Astrocyte (in vitro differentiated cells and primary cell): ENCODE measurements at regions not wholly inside any gene's neighbourhood (a gene's known extent, or its start where the extent isn't known, plus 50 kb on each side); places are given as distances from the start of the nearest gene placed in this dataset.

ENCODE experiments used
- DNase-seq: peaks from one replicate; pipeline ENCODE4 v3.0.0-alpha.2; 2010; ENCODE audit warnings: low read depth
- FAIRE-seq: peaks from 2 replicates; lab custom pipeline; 2011; peaks lifted over from hg19 to GRCh38; lab: Jason Lieb, UNC
- H2AFZ ChIP-seq: 2 replicates; pipeline ENCODE4 v1.6.0; 2012; ENCODE audit warnings: low read depth, low read length, inconsistent platforms
- H3K27ac ChIP-seq: 2 replicates; pipeline ENCODE4 v1.5.1; 2011; ENCODE audit warnings: low read depth, low read length, inconsistent platforms
- H3K27me3 ChIP-seq: 2 replicates; pipeline ENCODE4 v1.6.0; 2011; ENCODE audit warnings: low read length, inconsistent platforms; ENCODE audit not compliant: insufficient read depth
- H3K36me3 ChIP-seq: 2 replicates; pipeline ENCODE4 v1.5.1; 2011; ENCODE audit warnings: low read length, inconsistent platforms; ENCODE audit not compliant: insufficient read depth
- H3K4me1 ChIP-seq: 2 replicates; pipeline ENCODE4 v1.5.1; 2011; ENCODE audit warnings: low read length, inconsistent platforms; ENCODE audit not compliant: insufficient read depth
- H3K4me2 ChIP-seq: 2 replicates; pipeline ENCODE4 v1.6.0; 2012; ENCODE audit warnings: low read length, inconsistent platforms
- H3K4me3 ChIP-seq: 2 replicates; pipeline ENCODE4 v1.5.1; 2011; ENCODE audit warnings: low read depth, mild to moderate bottlenecking, low read length, inconsistent platforms; ENCODE audit not compliant: insufficient read depth
- H3K79me2 ChIP-seq: 2 replicates; pipeline ENCODE4 v1.6.0; 2012; ENCODE audit warnings: mild to moderate bottlenecking, low read length, inconsistent platforms; ENCODE audit not compliant: insufficient read depth
- H3K9ac ChIP-seq: 2 replicates; pipeline ENCODE4 v1.6.0; 2012; ENCODE audit warnings: mild to moderate bottlenecking, low read length, inconsistent platforms
- H3K9me3 ChIP-seq: 2 replicates; pipeline ENCODE4 v1.5.1; 2012; ENCODE audit warnings: low read depth, mild to moderate bottlenecking, low read length, inconsistent platforms; ENCODE audit not compliant: insufficient read depth
- H4K20me1 ChIP-seq: 2 replicates; pipeline ENCODE4 v1.6.0; 2012; ENCODE audit warnings: low read length, inconsistent platforms; ENCODE audit not compliant: insufficient read depth
- H3K27ac Mint-ChIP-seq: one replicate; pipeline ENCODE4 v1.8.0; 2021; ENCODE audit warnings: mild to moderate bottlenecking, mixed read lengths; ENCODE audit not compliant: unreplicated experiment
- H3K27me3 Mint-ChIP-seq: one replicate; pipeline ENCODE4 v1.8.0; 2021; ENCODE audit warnings: low read depth, mixed read lengths; ENCODE audit not compliant: unreplicated experiment
- H3K36me3 Mint-ChIP-seq: one replicate; pipeline ENCODE4 v1.8.0; 2021; ENCODE audit warnings: low read depth, mixed read lengths; ENCODE audit not compliant: unreplicated experiment
- H3K4me1 Mint-ChIP-seq: one replicate; pipeline ENCODE4 v1.8.0; 2021; ENCODE audit warnings: low read depth, mixed read lengths; ENCODE audit not compliant: unreplicated experiment
- H3K4me3 Mint-ChIP-seq: one replicate; pipeline ENCODE4 v1.8.0; 2021; ENCODE audit warnings: mild to moderate bottlenecking, moderate library complexity, mixed read lengths; ENCODE audit not compliant: unreplicated experiment
- H3K9me3 Mint-ChIP-seq: one replicate; pipeline ENCODE4 v1.8.0; 2021; ENCODE audit warnings: mild to moderate bottlenecking, mixed read lengths; ENCODE audit not compliant: unreplicated experiment
- EZH2 ChIP-seq: IDR thresholded peaks from 2 replicates; pipeline ENCODE4 v1.6.1; 2012; ENCODE audit warnings: mild to moderate bottlenecking, low read length, inconsistent platforms; ENCODE audit not compliant: insufficient read depth
- TF ChIP-seq, protein P1 (sequence below): IDR thresholded peaks from 2 replicates; pipeline ENCODE4 v1.5.1; 2011; ENCODE audit warnings: low read depth, mild to moderate bottlenecking, inconsistent platforms, low read length, moderate library complexity; ENCODE audit not compliant: insufficient read depth

DNA sequence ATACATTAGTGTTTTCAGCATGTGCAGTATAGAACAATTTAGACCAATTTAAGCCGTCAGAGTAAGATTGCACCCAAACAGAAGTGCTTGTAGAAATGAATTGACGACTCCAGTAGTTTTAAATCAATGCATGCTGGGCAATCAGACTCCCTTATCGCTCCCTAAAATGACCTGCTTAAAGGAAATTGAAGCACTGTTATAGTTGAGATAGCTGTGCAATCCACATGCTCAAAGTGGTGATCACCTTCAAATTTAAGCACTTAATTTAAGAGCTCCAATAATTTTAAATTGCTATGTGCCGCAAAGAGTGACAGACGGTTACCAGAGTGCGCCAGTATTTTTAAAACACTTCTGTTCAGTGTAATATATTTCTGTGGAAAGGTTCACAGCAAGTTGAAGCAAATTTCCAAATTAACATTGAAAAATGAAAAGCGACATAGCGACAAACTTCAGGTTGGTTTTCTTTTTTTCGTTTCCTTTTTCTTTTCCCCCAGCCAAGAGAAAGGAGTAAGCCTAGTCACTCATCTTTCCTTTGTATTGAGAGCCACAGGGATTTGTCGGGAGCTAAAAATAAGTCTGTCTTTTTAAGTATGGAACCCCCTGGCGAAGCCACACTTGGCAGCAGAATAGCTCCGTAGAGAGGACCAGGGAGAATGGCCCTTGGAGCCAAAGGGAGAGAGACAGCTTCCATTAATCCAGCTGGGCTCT is 436.4 kb upstream of the RBMS3 start:
- H4K20me1 ChIP-seq = no peaks in the 10 kb centered on the region
- H3K36me3 Mint-ChIP-seq = no peaks in the 10 kb centered on the region
- no peaks in the 10 kb centered on the region for H3K4me1 ChIP-seq
- H2AFZ ChIP-seq = no peak overlapping the region
- no peaks in the 10 kb centered on the region for H3K79me2 ChIP-seq
- H3K4me2 ChIP-seq = no peak overlapping the region
- no peaks in the 10 kb centered on the region for H3K9me3 Mint-ChIP-seq
- no peaks in the 10 kb centered on the region for H3K9me3 ChIP-seq
- H3K27me3 ChIP-seq = no peaks in the 10 kb centered on the region
- TF ChIP-seq, protein P1, sequence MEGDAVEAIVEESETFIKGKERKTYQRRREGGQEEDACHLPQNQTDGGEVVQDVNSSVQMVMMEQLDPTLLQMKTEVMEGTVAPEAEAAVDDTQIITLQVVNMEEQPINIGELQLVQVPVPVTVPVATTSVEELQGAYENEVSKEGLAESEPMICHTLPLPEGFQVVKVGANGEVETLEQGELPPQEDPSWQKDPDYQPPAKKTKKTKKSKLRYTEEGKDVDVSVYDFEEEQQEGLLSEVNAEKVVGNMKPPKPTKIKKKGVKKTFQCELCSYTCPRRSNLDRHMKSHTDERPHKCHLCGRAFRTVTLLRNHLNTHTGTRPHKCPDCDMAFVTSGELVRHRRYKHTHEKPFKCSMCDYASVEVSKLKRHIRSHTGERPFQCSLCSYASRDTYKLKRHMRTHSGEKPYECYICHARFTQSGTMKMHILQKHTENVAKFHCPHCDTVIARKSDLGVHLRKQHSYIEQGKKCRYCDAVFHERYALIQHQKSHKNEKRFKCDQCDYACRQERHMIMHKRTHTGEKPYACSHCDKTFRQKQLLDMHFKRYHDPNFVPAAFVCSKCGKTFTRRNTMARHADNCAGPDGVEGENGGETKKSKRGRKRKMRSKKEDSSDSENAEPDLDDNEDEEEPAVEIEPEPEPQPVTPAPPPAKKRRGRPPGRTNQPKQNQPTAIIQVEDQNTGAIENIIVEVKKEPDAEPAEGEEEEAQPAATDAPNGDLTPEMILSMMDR = no peak
- no peak for TF ChIP-seq EZH2
- no peaks in the 10 kb centered on the region for H3K27me3 Mint-ChIP-seq
- H3K4me3 Mint-ChIP-seq = no peak overlapping the region
- no peak overlapping the region for H3K9ac ChIP-seq
- H3K36me3 ChIP-seq = no peaks in the 10 kb centered on the region
- H3K4me3 ChIP-seq = no peak overlapping the region
- H3K27ac Mint-ChIP-seq = no peak overlapping the region
- H3K4me1 Mint-ChIP-seq = peaks cover 3% of the 10 kb centered on the region
- FAIRE-seq = no peak
- no peak for DNase-seq
- no peak overlapping the region for H3K27ac ChIP-seq

DNA sequence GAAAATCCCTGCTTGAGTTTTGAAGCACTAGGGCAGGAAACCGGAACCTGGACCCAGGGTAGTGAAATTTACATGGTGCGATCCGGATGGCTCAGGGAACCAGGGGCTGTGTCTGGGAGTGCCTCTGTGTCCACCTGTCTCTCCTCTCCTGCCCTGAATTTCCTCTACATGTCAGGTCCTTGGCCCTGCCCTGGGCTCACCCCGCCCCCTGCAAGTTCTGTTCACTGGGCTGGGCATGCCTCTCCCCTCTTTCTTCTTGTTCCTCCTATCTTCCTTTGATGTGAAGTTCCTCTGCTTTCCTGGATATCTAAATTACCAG is 435.9 kb upstream of the RBMS3 start:
- Mint-ChIP-seq H3K27me3 (no peaks in the 10 kb centered on the region), H3K4me3 (no peak overlapping the region), H3K27ac (no peak overlapping the region), H3K4me1 (peaks cover 3% of the 10 kb centered on the region), H3K36me3 (no peaks in the 10 kb centered on the region), H3K9me3 (no peaks in the 10 kb centered on the region)
- Histone ChIP-seq H4K20me1 (no peaks in the 10 kb centered on the region), H3K79me2 (no peaks in the 10 kb centered on the region), H3K4me3 (no peak overlapping the region), H2AFZ (no peak overlapping the region), H3K4me2 (no peak overlapping the region), H3K27me3 (no peaks in the 10 kb centered on the region), H3K36me3 (no peaks in the 10 kb centered on the region), H3K9ac (no peak overlapping the region), H3K27ac (no peak overlapping the region), H3K9me3 (no peaks in the 10 kb centered on the region), H3K4me1 (no peaks in the 10 kb centered on the region)
- FAIRE-seq (no peak), DNase-seq (no peak)
- no peak for TF ChIP-seq EZH2
- TF ChIP-seq, protein P1 = no peak

DNA sequence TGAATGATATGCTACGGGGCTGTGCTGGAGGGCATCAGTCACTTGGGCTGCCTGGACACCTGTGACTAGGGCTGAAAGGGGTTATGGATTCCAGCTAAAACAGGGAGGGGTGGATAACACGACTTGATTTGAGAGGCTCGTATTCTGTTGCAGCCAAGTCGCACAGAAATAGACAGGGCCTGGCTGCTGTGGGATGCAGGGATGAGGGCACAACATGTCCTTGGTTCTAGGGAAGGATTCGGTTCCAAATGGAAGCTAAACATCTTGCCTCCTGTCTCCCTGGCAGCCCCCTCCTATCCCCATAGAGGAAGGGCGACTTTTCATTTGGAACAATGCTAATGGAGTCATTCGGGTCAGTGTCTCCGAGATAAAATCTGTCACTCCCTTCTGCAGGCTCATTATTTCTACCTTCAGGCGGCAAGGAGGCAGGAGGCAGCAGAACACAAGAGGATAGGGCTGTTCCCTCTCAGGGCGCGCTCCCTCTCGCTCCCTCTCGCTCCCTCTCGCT is 433.8 kb upstream of the RBMS3 start:
- no peak overlapping the region for H3K4me3 Mint-ChIP-seq
- H3K9me3 Mint-ChIP-seq = no peaks in the 10 kb centered on the region
- Histone ChIP-seq H3K4me1 (no peaks in the 10 kb centered on the region), H3K4me2 (no peak overlapping the region), H3K4me3 (no peak overlapping the region), H3K27me3 (no peaks in the 10 kb centered on the region), H3K27ac (no peak overlapping the region), H3K79me2 (no peaks in the 10 kb centered on the region), H3K36me3 (no peaks in the 10 kb centered on the region), H2AFZ (no peak overlapping the region), H4K20me1 (no peaks in the 10 kb centered on the region), H3K9ac (no peak overlapping the region), H3K9me3 (no peaks in the 10 kb centered on the region)
- no peak for TF ChIP-seq EZH2
- TF ChIP-seq, protein P1 = no peak
- no peak for DNase-seq
- no peaks in the 10 kb centered on the region for H3K4me1 Mint-ChIP-seq
- H3K27ac Mint-ChIP-seq = no peak overlapping the region
- no peaks in the 10 kb centered on the region for H3K36me3 Mint-ChIP-seq
- no peaks in the 10 kb centered on the region for H3K27me3 Mint-ChIP-seq
- no peak for FAIRE-seq
